ENCODE measurements at regions not wholly inside any gene's neighbourhood (a gene's known extent, or its start where the extent isn't known, plus 50 kb on each side); places are given as distances from the start of the nearest gene placed in this dataset.

DNA sequence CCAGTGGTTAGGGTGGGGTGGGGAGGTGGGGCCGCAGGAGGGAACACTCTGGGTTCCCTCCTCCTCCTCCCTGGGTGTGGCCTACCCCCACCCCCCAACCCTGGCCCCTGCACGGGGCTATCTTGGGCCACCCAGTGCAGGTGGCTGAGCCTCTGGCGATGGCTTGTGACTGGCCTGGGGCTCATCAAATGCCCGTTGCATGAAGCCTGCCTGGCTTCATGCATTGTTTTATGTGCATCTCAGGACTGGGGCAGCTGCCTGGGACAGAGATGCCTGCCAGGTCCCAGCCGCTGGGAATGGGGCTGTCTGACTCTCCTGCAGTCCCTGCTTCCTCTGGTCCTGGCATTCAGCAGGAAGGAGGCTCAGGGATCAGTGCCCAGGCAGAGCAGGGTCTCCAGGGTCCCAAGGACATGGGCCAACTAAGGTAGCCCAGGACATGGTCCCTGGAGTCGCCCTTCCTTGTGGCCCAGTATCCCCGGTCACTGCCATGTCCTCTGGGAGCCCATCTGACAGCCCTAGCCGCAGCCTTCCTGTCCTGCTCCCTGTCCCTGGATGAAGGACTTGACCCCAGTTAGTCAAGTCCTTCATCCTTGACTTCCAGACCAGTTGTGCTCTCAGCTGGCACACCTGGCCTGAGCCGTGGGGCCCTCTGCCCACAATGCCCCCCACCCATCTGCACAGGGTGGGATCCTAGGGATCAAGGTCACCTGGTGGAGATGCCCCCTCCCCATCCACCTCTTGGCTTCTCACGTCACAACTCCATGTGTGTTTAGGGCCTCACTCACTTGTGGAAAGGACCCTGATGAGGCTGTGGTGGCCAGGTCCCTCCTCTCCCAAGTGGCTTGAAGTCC, 112.1 kb upstream of the FGF3 start:
- no peak for DNase-seq (ENCODE audit: low spot score)
- Histone ChIP-seq H2AFZ (ENCODE audit: low read length) (no peak overlapping the region), H3K4me3 (replicated peaks in 1 of 3; ENCODE audit: insufficient read depth in 1 of 3, low read depth in 2 of 3, low read length in 3 of 3) (no peak overlapping the region), H3K9me3 (ENCODE audit: low read length) (no peaks in the 10 kb centered on the region), H3K79me2 (ENCODE audit: insufficient read depth, low read length) (no peaks in the 10 kb centered on the region), H3K27ac (ENCODE audit: extremely low read length, insufficient read depth, low read length) (no peak overlapping the region), H3K4me1 (ENCODE audit: insufficient read depth, low read length) (no peaks in the 10 kb centered on the region), H3K9ac (ENCODE audit: insufficient read depth, low read depth, low read length) (no peak overlapping the region), H3K4me2 (ENCODE audit: low read depth, low read length) (no peak overlapping the region), H3K36me3 (replicated peaks in 1 of 2; ENCODE audit: control insufficient read depth in 1 of 2, insufficient read depth in 2 of 2, low read length in 2 of 2) (no peaks in the 10 kb centered on the region), H4K20me1 (ENCODE audit: insufficient read depth, low read length) (no peaks in the 10 kb centered on the region), H3K27me3 (ENCODE audit: control insufficient read depth in 1 of 2, insufficient read depth in 2 of 2, low read length in 2 of 2) (peaks cover 6 to 30% of the 10 kb centered on the region in 2 experiments; a peak in 3 of 5 replicates)
- TF ChIP-seq ELF4 (CRISPR knock-in tag; IDR thresholded peaks at IDR 0.05; ENCODE audit: borderline replicate concordance) (no peak), ZNF12 (CRISPR knock-in tag; IDR thresholded peaks at IDR 0.05) (no peak), FOXK2 (IDR thresholded peaks at IDR 0.05) (no peak), HNRNPL (IDR thresholded peaks at IDR 0.05; ENCODE audit: low read depth, low read length) (no peak), ZNF619 (CRISPR knock-in tag; IDR thresholded peaks at IDR 0.05) (no peak)
- TF ChIP-seq, protein P1, sequence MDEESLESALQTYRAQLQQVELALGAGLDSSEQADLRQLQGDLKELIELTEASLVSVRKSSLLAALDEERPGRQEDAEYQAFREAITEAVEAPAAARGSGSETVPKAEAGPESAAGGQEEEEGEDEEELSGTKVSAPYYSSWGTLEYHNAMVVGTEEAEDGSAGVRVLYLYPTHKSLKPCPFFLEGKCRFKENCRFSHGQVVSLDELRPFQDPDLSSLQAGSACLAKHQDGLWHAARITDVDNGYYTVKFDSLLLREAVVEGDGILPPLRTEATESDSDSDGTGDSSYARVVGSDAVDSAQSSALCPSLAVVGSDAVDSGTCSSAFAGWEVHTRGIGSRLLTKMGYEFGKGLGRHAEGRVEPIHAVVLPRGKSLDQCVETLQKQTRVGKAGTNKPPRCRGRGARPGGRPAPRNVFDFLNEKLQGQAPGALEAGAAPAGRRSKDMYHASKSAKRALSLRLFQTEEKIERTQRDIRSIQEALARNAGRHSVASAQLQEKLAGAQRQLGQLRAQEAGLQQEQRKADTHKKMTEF (CRISPR knock-in tag; IDR thresholded peaks at IDR 0.05), result no peak
- TF ChIP-seq, protein P2, sequence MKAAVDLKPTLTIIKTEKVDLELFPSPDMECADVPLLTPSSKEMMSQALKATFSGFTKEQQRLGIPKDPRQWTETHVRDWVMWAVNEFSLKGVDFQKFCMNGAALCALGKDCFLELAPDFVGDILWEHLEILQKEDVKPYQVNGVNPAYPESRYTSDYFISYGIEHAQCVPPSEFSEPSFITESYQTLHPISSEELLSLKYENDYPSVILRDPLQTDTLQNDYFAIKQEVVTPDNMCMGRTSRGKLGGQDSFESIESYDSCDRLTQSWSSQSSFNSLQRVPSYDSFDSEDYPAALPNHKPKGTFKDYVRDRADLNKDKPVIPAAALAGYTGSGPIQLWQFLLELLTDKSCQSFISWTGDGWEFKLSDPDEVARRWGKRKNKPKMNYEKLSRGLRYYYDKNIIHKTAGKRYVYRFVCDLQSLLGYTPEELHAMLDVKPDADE (CRISPR knock-in tag; IDR thresholded peaks at IDR 0.05), result no peak
- TF ChIP-seq, protein P3, sequence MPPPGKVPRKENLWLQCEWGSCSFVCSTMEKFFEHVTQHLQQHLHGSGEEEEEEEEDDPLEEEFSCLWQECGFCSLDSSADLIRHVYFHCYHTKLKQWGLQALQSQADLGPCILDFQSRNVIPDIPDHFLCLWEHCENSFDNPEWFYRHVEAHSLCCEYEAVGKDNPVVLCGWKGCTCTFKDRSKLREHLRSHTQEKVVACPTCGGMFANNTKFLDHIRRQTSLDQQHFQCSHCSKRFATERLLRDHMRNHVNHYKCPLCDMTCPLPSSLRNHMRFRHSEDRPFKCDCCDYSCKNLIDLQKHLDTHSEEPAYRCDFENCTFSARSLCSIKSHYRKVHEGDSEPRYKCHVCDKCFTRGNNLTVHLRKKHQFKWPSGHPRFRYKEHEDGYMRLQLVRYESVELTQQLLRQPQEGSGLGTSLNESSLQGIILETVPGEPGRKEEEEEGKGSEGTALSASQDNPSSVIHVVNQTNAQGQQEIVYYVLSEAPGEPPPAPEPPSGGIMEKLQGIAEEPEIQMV (CRISPR knock-in tag; IDR thresholded peaks at IDR 0.05; ENCODE audit: low read depth), result no peak
- TF ChIP-seq, protein P4, sequence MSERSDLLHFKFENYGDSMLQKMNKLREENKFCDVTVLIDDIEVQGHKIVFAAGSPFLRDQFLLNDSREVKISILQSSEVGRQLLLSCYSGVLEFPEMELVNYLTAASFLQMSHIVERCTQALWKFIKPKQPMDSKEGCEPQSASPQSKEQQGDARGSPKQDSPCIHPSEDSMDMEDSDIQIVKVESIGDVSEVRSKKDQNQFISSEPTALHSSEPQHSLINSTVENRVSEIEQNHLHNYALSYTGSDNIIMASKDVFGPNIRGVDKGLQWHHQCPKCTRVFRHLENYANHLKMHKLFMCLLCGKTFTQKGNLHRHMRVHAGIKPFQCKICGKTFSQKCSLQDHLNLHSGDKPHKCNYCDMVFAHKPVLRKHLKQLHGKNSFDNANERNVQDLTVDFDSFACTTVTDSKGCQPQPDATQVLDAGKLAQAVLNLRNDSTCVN (CRISPR knock-in tag; IDR thresholded peaks at IDR 0.05; ENCODE audit: borderline replicate concordance), result no peak
- no TSS peak for BruUV-seq (replicated peaks)
- WGBS (ENCODE audit: low lambda C conversion rate), result 10% methylated on average over 3 of the region's 10 CpGs
- ATAC-seq, result no peak
- CTCF ChIA-PET (ENCODE audit: low intra/inter-chr PET ratio, low total read pairs), result no interaction called here
- POLR2A ChIA-PET, result no interaction called here
- intact Hi-C loops (cut with micrococcal nuclease; ENCODE audit: unreplicated experiment), result no loop called here
- FAIRE-seq, result no peak
- in situ Hi-C loops (cut with HindIII; ENCODE audit: extremely low pct_ligation_motif_present, low pct_unique_long_range_greater_than_20kb), result no loop called here

Measured in HepG2 (cell line).